HG03378 (cell line): ENCODE measurements at regions not wholly inside any gene's neighbourhood (a gene's known extent, or its start where the extent isn't known, plus 50 kb on each side); places are given as distances from the start of the nearest gene placed in this dataset.

Experiments
- ATAC-seq: cut with Tn5 transposase; IDR thresholded peaks from one replicate; pipeline ENCODE4 v1.9.1; 2021; ENCODE audit warnings: mild to moderate bottlenecking, moderate library complexity; ENCODE audit not compliant: unreplicated experiment

GRCh38 chr5:86971034-86971571 lies 296.6 kb upstream of the RASA1 start:
- ATAC-seq: peak; percentile 54

DNA sequence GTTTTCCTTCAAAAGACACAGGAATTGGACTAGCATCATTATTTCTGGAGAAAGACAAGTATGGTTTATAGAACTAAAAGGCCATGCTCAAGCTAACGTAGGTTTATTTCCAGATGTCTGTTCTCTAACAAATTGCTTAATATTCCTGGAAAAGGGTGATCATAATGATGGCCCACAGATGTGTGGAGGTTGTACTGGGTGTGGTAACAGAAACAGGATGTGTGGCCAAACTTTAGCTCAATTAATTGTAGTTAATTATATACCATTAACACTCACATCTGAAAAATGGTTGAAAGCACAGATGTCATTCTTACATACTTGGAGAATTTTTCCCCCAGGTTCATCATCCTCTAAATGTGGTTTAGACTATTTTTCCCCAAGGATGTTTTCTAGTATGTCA lies 292.7 kb upstream of the RASA1 start:
- no peak for ATAC-seq

DNA sequence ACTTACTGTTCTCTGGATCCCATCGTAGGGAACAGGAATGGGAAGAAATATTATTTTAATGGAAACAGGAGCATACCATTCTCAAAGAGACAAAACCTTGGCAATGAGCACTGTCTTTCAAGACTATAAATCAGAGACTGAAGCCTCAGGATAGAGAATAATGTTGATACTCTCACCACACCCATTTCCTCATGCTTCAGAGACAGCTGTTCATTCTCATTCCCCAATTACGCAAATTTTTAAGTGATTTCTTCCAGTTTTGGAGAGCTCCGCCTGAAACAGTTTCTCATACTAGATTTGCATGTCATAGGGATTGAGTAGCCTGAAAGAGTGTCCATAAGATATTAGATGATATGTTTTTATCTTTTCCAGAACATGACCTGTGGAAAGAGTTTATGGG lies 290.5 kb upstream of the RASA1 start:
- ATAC-seq: no peak

- ATAC-seq: no peak
These were observed 289.9 kb upstream of the RASA1 start for GRCh38 chr5:86977808-86978207.

DNA sequence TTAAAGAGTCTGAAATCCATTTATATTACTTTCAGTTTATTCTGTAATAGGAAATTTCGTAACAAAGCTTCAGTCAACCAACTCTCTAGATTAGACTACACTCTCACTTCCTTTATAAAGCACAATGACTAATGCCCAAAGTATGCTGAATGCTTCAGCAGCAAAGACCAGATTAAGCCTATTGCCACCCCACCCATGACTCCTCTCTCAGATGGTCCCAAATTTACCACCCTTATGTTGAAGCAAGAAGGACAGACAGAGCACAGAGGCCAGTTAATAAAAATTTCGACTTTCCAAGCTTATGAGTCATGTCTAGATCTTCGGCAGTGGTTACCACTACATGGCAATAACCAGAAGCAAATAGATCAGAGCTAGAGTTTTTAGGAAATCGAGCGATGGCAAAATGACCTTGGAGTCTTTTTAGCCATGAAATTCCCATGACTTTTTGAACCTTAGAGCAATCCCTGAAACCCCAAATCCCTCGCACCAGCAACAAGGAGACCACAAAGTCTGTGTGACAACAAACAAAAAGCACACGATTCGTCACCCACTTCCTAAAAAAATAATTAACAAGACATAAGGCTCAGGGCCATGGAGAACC lies 287.8 kb upstream of the RASA1 start:
- peak; percentile 78 for ATAC-seq

GRCh38 chr5:86981898-86982297 lies 285.8 kb upstream of the RASA1 start:
- ATAC-seq: no peak

- ATAC-seq: no peak
These were observed 284.5 kb upstream of the RASA1 start for GRCh38 chr5:86983208-86983607.

GRCh38 chr5:86986837-86987236 lies 280.8 kb upstream of the RASA1 start:
- no peak for ATAC-seq

DNA sequence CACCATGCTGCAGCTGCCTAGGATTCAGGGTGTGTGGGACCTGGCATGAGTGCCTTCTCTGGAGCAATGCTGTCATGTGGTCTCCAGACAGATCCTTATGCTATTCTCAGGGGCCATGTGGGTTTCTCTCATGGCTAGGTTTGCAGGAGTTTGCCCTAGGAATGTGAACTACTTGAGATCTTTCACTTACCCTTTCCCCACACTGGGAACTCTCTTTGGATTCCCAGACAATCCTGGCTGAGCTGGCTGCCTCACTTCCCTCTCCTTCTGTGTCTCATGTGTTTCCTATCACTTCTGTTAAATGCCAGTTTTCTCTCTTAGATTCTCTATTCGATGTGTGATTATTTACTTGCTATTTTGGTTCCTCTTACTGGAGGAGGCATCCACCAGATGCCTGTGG lies 270.2 kb upstream of the RASA1 start:
- ATAC-seq: no peak

DNA sequence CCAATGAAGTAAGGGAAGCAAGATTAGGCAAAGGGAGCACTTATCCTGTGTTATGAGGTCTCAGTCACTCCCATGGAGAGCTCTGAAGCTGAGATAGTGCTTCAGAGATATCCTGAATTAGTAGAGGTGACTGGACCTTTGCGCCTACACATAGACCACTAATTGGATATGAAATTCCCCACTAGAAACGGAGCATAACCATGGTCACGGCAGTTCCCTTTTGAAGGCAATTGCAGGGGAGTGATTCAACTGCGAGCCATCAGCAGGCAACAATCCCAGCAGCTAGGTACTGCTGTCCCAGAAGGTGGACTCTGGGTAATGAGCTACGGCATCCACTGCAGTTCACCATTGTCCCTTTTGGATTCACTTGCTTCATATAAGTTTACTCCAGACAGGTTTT lies 267.7 kb upstream of the RASA1 start:
- no peak for ATAC-seq

DNA sequence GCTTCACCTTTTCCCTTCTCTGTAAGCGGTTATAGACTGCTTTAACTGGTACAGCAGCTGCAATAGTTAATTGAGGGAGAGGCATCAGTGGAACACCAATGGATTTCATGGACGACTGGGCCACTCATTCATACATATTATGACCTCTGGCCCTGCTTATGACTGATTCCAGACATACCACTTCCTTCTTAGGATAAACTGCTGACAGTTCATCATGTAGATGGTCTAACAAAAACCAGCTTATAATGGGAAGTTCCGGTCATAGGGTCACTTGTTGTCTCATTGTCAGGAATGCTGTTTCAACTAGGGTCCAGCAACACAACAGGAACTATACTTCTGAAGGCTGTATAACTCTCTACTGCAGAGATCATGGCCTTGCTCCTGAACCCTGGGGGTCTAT lies 265.2 kb upstream of the RASA1 start:
- ATAC-seq: no peak

DNA sequence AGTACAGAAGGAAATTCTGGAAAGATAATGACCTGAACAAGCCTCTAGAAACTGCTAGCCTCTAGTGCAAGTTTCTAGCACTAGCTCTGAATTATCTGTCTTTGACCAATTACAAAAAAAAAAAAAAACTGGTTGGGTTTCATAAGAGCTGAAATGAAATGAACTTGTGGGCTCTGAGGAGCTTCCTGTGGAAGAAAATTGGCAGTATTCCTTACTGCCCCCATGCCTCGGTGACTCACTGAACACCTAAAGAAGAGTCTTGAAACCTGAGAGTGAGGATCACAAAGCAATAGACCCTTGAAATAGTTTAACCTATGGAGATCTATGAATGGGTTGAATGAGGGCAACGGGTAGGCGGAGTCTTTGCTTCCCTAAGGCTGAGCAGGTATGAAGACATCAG lies 263.6 kb upstream of the RASA1 start:
- ATAC-seq: no peak

DNA sequence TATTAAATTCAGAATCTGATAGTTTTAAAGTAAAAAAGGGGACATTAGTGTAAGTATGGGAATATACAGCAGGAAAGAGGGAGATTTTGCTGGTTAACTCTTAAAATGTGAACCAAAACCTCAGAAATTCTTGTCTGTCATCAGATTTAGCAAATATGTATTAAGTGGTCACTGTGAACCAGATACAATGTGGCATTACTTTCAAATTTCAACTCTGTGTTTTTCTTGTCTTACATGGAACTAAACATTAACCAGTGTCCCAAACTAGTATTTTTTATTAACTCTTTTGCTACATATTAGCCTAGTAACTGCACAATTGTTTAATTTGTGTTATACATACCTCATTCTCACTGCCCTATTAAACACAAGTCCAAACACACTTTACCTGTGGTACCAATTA lies 259.9 kb upstream of the RASA1 start:
- no peak for ATAC-seq

DNA sequence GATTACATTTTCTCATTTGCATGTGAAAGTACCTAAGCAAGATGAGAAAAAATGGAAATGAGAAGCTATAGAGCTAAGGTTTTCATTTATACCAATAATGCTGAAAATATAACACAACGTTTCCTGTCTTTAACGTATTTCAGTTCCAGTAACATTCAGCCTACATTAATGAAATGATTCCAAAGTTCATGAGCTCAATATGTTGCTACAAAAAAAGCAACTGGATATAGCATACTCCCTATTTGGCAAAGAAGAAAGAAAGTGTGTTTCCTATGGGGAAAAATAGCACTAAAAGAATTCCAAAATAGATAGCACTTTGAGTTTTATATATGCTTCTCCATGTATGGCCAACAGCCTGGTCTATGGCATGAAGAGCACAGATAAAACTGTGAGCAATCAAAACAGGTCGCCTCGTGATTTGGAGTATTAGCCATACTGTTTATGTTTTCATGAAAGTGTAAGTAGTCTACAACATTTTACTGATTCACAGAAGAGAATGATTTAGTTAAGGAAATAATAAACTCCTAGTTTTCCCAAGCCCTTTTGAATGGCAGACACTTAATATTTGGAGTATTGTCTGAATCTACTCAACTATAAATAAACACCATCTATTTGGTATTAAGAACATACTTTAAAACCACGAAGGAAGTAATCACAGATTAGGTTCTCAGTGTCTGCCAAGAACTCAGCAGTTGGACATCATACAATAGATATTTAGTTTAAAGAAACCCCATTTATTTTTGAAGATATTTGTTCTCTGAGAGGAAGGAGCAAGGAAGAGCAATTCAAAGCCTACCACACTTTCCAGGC lies 258.7 kb upstream of the RASA1 start:
- no peak for ATAC-seq

DNA sequence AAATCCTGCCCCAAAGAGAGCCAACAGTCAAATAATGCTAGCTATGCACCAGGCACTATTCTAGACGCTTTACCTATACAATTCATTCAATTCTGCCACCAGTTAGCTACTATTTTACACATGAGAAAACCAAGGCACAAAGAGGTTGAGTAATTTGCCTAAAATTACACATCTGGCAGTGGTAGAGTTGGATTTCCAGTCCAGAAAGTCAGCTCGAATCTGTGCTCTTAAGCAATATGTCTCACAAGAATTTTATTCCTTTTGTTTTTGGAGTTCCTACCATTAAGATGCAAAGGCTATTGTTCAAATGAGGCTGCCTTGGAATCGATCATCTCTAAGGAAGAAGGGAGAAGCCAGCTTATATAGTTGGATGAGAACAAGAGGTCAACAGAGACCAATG lies 256.9 kb upstream of the RASA1 start:
- ATAC-seq: no peak

DNA sequence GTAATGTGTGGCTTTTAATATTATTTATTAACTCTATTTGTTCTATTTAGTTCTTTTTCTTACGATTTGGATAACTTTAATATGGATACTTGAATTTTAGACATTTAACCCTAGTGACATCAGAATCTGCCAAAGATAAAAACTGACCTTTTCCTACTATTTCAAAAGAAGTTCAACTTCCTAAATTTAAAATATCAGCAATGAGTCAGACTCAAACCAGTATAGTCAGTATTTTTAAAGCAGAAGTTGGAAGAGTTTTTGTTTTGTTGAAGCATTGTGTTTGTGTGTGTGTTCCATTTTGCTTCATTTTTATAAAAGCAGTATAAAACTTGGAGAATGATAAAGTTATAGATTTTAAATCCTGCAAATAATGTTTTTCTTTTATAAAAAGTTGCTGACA lies 251.8 kb upstream of the RASA1 start:
- no peak for ATAC-seq

DNA sequence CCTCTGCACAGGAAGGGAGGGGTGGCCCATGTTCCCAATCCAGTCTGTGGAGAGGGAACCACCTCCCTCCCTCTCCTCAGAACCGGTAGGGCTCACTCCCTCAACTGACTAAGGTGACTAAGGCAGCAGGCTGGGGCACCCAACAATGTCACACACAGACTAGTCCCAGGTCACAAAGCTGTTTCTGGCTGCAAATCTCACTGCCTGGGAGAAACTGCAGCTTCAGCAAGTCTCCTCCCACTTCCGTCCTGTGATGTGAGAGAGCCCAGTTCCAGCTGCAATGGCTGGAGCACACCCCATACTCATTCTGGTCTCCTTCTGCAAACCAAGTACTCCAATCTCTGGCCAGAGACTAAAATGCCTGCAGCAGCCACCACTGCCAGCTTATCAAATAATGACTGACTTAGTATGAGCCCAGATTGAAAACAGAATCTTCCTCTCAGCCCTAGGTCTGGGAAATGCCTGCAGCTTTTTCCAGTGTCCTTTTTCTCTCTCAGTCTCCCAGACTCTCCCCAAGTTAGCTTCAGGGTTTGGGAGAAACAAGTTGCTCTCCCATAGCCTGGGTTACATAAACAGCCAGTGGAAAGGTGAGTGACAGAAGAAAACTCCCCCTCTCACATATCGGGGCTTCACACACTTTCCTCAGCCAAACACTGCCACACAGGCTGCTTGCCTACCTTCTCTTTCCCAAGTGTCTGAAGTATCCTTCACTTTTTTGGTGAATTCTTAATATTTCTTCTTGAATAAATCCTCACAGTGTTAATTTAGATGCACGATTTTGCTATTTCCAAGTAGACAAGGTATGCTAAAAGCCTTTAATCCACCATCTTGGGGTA lies 247.4 kb upstream of the RASA1 start:
- peak; percentile 90 for ATAC-seq

DNA sequence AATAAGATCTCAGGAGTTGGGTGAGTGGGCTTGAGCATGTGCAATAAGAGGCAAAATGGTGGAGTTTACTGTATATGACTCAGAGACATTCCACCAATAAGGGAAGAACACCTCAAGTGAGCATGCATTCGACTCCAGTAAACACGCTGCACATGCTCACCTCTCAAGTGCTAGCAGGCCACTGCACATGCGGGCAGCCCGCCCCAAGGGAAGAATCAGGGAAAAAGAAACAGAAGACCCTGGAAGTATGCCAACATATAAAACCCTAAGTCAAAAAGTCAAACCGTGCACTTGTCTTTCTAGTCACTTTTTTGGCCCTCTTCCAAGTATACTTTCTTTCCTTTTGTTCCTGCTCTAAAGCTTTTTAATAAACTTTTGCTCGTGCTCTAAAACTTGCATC lies 245.3 kb upstream of the RASA1 start:
- ATAC-seq: no peak

GRCh38 chr5:87027570-87027969 lies 240.1 kb upstream of the RASA1 start:
- ATAC-seq: no peak

DNA sequence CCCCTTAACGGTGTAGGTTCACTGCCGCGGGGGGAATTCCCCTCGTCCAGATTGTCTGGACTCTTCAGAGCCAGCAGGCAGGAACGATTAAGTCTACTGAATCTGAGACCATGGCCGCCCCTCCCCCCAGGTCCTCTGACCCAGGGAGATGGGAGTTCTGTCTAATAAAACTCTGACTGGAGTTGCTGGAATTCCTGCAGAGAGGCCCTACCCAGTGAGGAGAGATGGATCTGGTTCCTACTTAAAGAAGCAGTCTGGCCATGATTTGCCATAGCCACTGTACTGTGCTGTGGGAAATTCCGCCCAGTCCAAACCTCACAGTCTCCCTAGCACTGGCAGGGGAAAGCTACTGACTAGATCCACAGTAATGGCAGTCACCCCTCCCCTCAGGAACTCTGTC lies 237.7 kb upstream of the RASA1 start:
- no peak for ATAC-seq

DNA sequence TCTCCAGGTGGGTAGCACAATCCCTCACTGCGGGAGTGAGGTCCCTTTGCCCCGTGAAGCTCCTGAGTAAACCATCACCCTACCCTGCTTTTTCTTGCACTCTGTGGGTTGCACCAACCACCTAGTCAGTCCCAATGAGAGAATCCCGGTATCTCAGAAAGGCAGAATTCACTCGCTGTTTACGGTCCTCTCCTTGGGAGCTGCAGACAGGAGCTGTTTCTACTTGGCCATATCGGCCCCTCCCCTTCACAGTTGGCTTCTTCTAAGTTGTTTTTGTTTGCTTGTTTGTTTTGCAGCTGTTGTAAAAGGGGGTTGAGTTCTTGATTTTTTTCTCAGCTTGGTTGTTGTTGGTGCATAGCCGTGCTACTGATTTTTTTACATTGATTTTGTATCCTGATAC lies 237.0 kb upstream of the RASA1 start:
- ATAC-seq: no peak

DNA sequence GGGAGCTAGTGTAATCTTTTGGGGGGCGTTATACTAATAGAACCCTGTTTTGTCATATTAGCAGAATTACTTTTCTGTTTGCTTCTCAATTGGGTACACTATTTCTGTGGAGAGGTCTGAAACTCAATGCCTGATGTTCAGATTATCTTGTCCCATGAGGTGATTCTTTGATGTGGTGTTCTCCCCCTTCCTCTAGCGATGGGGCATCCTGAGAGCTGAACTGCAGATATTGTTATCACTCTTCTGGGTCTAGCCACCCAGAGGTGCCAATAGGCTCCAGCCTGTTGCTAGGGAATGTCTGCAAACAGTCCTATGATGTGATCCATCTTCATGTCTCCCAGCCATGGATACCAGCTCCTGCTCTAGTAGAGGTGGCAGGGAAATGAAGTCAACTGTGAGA lies 233.1 kb upstream of the RASA1 start:
- ATAC-seq: no peak
